ENCODE measurements at regions not wholly inside any gene's neighbourhood (a gene's known extent, or its start where the extent isn't known, plus 50 kb on each side); places are given as distances from the start of the nearest gene placed in this dataset.

DNA sequence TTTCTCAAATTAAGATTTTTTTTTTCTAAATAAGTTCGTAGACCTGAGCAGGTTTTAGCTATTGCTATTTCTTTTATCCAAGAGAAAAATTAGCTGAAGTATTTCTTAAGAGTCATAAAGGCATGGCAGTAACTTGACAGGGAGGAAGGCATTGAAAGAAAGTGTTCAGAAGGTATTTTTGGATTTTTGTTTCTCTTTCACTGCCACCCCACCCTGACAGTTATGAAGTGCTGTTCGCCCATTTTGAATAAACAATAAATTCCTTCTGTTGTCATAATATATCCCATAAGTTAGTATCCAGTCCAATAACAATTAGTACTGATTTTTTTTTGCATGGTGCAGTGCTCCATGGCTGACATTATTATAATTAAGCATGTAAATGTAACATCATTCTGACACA, 363.0 kb downstream of the NR2F2 start (continued):
- TF ChIP-seq, protein P1, sequence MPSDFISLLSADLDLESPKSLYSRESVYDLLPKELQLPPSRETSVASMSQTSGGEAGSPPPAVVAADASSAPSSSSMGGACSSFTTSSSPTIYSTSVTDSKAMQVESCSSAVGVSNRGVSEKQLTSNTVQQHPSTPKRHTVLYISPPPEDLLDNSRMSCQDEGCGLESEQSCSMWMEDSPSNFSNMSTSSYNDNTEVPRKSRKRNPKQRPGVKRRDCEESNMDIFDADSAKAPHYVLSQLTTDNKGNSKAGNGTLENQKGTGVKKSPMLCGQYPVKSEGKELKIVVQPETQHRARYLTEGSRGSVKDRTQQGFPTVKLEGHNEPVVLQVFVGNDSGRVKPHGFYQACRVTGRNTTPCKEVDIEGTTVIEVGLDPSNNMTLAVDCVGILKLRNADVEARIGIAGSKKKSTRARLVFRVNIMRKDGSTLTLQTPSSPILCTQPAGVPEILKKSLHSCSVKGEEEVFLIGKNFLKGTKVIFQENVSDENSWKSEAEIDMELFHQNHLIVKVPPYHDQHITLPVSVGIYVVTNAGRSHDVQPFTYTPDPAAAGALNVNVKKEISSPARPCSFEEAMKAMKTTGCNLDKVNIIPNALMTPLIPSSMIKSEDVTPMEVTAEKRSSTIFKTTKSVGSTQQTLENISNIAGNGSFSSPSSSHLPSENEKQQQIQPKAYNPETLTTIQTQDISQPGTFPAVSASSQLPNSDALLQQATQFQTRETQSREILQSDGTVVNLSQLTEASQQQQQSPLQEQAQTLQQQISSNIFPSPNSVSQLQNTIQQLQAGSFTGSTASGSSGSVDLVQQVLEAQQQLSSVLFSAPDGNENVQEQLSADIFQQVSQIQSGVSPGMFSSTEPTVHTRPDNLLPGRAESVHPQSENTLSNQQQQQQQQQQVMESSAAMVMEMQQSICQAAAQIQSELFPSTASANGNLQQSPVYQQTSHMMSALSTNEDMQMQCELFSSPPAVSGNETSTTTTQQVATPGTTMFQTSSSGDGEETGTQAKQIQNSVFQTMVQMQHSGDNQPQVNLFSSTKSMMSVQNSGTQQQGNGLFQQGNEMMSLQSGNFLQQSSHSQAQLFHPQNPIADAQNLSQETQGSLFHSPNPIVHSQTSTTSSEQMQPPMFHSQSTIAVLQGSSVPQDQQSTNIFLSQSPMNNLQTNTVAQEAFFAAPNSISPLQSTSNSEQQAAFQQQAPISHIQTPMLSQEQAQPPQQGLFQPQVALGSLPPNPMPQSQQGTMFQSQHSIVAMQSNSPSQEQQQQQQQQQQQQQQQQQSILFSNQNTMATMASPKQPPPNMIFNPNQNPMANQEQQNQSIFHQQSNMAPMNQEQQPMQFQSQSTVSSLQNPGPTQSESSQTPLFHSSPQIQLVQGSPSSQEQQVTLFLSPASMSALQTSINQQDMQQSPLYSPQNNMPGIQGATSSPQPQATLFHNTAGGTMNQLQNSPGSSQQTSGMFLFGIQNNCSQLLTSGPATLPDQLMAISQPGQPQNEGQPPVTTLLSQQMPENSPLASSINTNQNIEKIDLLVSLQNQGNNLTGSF (CRISPR knock-in tag; IDR thresholded peaks at IDR 0.05): no peak
- TF ChIP-seq ZFP37 (CRISPR knock-in tag; IDR thresholded peaks at IDR 0.05; ENCODE audit: borderline replicate concordance) (no peak), ZNF354B (CRISPR knock-in tag; IDR thresholded peaks at IDR 0.05) (no peak), ZNF205 (CRISPR knock-in tag; IDR thresholded peaks at IDR 0.05) (no peak)

DNA sequence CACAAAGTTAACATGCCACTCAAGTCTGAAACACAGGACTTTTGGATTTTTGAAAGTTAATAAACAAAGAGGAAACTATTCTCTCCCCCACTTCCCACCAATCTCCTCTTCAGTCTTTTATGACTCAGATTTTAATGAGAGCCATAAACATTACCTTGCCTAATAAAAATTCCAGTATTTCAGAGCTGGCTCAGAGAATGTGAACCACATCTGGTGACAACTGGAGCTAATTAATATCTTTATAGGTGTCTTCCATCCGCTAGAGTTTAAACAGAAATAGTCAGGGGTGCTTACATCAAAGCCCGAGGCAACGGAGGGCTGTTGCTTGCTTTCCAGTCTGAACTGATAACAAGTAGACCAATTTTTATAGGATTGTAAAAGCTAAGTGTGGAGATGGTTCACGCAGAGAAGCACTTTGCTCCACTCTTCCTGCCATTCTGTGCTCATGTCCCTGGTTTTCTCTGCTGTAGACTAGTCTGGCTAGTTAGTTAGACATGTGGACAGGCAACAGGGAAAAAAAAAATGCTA, 363.6 kb downstream of the NR2F2 start:
- no peak overlapping the region for H3K9ac ChIP-seq (ENCODE audit: insufficient read depth, low read depth, low read length)
- no TSS peak for BruUV-seq (replicated peaks)
- no peaks in the 10 kb centered on the region for H3K4me1 ChIP-seq (ENCODE audit: insufficient read depth, low read length)
- H4K20me1 ChIP-seq (ENCODE audit: insufficient read depth, low read length): no peaks in the 10 kb centered on the region
- no peak overlapping the region for H3K4me3 ChIP-seq (replicated peaks in 1 of 3; ENCODE audit: insufficient read depth in 1 of 3, low read depth in 2 of 3, low read length in 3 of 3)
- no peaks in the 10 kb centered on the region for H3K36me3 ChIP-seq (replicated peaks in 1 of 2; ENCODE audit: control insufficient read depth in 1 of 2, insufficient read depth in 2 of 2, low read length in 2 of 2)
- no peak for DNase-seq (ENCODE audit: low spot score)
- no peak for ATAC-seq
- no peak for FAIRE-seq
- no peaks in the 10 kb centered on the region for H3K79me2 ChIP-seq (ENCODE audit: insufficient read depth, low read length)
- whole genome bisulfite sequencing (ENCODE audit: low lambda C conversion rate): 0% methylated on average over 4 of the region's 4 CpGs
- in situ Hi-C loops (cut with HindIII; ENCODE audit: extremely low pct_ligation_motif_present, low pct_unique_long_range_greater_than_20kb) (no loop called here), intact Hi-C loops (cut with micrococcal nuclease; ENCODE audit: unreplicated experiment) (no loop called here)
- H3K27ac ChIP-seq (ENCODE audit: extremely low read length, insufficient read depth, low read length): no peak overlapping the region
- H3K9me3 ChIP-seq (ENCODE audit: low read length): no peaks in the 10 kb centered on the region
- POLR2A ChIA-PET: no interaction called here
- CTCF ChIA-PET (ENCODE audit: low intra/inter-chr PET ratio, low total read pairs): no interaction called here
- TF ChIP-seq, protein P2, sequence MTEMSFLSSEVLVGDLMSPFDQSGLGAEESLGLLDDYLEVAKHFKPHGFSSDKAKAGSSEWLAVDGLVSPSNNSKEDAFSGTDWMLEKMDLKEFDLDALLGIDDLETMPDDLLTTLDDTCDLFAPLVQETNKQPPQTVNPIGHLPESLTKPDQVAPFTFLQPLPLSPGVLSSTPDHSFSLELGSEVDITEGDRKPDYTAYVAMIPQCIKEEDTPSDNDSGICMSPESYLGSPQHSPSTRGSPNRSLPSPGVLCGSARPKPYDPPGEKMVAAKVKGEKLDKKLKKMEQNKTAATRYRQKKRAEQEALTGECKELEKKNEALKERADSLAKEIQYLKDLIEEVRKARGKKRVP (CRISPR knock-in tag; IDR thresholded peaks at IDR 0.05): no peak
- TF ChIP-seq ZZZ3 (CRISPR knock-in tag; IDR thresholded peaks at IDR 0.05; ENCODE audit: borderline replicate concordance): no peak
- TF ChIP-seq, protein P3, sequence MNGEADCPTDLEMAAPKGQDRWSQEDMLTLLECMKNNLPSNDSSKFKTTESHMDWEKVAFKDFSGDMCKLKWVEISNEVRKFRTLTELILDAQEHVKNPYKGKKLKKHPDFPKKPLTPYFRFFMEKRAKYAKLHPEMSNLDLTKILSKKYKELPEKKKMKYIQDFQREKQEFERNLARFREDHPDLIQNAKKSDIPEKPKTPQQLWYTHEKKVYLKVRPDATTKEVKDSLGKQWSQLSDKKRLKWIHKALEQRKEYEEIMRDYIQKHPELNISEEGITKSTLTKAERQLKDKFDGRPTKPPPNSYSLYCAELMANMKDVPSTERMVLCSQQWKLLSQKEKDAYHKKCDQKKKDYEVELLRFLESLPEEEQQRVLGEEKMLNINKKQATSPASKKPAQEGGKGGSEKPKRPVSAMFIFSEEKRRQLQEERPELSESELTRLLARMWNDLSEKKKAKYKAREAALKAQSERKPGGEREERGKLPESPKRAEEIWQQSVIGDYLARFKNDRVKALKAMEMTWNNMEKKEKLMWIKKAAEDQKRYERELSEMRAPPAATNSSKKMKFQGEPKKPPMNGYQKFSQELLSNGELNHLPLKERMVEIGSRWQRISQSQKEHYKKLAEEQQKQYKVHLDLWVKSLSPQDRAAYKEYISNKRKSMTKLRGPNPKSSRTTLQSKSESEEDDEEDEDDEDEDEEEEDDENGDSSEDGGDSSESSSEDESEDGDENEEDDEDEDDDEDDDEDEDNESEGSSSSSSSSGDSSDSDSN (CRISPR knock-in tag; IDR thresholded peaks at IDR 0.05): no peak
- TF ChIP-seq ZNF768 (CRISPR knock-in tag; IDR thresholded peaks at IDR 0.05): no peak
- TF ChIP-seq ZNF598 (CRISPR knock-in tag; IDR thresholded peaks at IDR 0.05; ENCODE audit: borderline replicate concordance): no peak
- TF ChIP-seq, protein P4, sequence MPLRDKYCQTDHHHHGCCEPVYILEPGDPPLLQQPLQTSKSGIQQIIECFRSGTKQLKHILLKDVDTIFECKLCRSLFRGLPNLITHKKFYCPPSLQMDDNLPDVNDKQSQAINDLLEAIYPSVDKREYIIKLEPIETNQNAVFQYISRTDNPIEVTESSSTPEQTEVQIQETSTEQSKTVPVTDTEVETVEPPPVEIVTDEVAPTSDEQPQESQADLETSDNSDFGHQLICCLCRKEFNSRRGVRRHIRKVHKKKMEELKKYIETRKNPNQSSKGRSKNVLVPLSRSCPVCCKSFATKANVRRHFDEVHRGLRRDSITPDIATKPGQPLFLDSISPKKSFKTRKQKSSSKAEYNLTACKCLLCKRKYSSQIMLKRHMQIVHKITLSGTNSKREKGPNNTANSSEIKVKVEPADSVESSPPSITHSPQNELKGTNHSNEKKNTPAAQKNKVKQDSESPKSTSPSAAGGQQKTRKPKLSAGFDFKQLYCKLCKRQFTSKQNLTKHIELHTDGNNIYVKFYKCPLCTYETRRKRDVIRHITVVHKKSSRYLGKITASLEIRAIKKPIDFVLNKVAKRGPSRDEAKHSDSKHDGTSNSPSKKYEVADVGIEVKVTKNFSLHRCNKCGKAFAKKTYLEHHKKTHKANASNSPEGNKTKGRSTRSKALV (CRISPR knock-in tag; IDR thresholded peaks at IDR 0.05): no peak
- H3K27me3 ChIP-seq (ENCODE audit: control insufficient read depth in 1 of 2, insufficient read depth in 2 of 2, low read length in 2 of 2): no peaks in the 10 kb centered on the region
- no peak overlapping the region for H2AFZ ChIP-seq (ENCODE audit: low read length)
- no peak overlapping the region for H3K4me2 ChIP-seq (ENCODE audit: low read depth, low read length)

Measured in HepG2 (cell line).